H9 (cell line): ENCODE measurements at regions not wholly inside any gene's neighbourhood (a gene's known extent, or its start where the extent isn't known, plus 50 kb on each side); places are given as distances from the start of the nearest gene placed in this dataset.

Experiments
- DNase-seq: peaks from one replicate; pipeline ENCODE4 v3.0.0-alpha.2; 2017
- H2AFZ ChIP-seq: one replicate; pipeline ENCODE4 v1.6.1; 2013; ENCODE audit warnings: mild to moderate bottlenecking, low read length, control low read depth, moderate library complexity
- H2AK5ac ChIP-seq: 2 replicates; pipeline ENCODE4 v1.6.1; 2013; ENCODE audit warnings: low read length, control low read depth, mixed read lengths; ENCODE audit not compliant: insufficient read length
- H2BK120ac ChIP-seq: one replicate; pipeline ENCODE4 v1.6.1; 2013; ENCODE audit warnings: low read depth, mild to moderate bottlenecking, low read length, control low read depth, inconsistent platforms; ENCODE audit not compliant: poor library complexity, severe bottlenecking
- H2BK12ac ChIP-seq: 2 replicates; pipeline ENCODE4 v1.6.1; 2013; ENCODE audit warnings: low read length, control low read depth, mixed read lengths, low read depth; ENCODE audit not compliant: insufficient read length
- H2BK15ac ChIP-seq: 2 replicates; pipeline ENCODE4 v1.6.1; 2013; ENCODE audit warnings: low read depth, low read length, control low read depth
- H2BK20ac ChIP-seq: one replicate; pipeline ENCODE4 v1.6.1; 2013; ENCODE audit warnings: low read depth, mild to moderate bottlenecking, low read length, control low read depth, inconsistent platforms; ENCODE audit not compliant: poor library complexity, severe bottlenecking
- H2BK5ac ChIP-seq: 2 replicates; pipeline ENCODE4 v1.6.1; 2013; ENCODE audit warnings: low read length, control low read depth, mixed read lengths; ENCODE audit not compliant: insufficient read length
- H3K14ac ChIP-seq: 2 replicates; pipeline ENCODE4 v1.6.1; 2013; ENCODE audit warnings: low read length, control low read depth; ENCODE audit not compliant: insufficient read depth
- H3K18ac ChIP-seq: 2 replicates; pipeline ENCODE4 v1.6.1; 2013; ENCODE audit warnings: low read depth, mild to moderate bottlenecking, mixed read lengths, low read length, control low read depth; ENCODE audit not compliant: insufficient read length
- H3K23ac ChIP-seq: 2 replicates; pipeline ENCODE4 v1.6.1; 2013; ENCODE audit warnings: low read length, control low read depth, mixed read lengths, low read depth; ENCODE audit not compliant: insufficient read length
- H3K23me2 ChIP-seq: 2 replicates; pipeline ENCODE4 v1.6.1; 2013; ENCODE audit warnings: low read depth, mild to moderate bottlenecking, mixed read lengths, low read length, control low read depth; ENCODE audit not compliant: insufficient read length, poor library complexity, severe bottlenecking
- H3K27ac ChIP-seq: 2 replicates; pipeline ENCODE4 v1.5.1; 2013; ENCODE audit warnings: low read length, control low read depth, mixed read lengths, low read depth; ENCODE audit not compliant: insufficient read length
- H3K27me3 ChIP-seq: 2 replicates; pipeline ENCODE4 v1.6.1; 2013; ENCODE audit warnings: low read length, control low read depth, inconsistent platforms; ENCODE audit not compliant: insufficient read depth
- H3K4ac ChIP-seq: 2 replicates; pipeline ENCODE4 v1.6.1; 2013; ENCODE audit warnings: low read depth, mild to moderate bottlenecking, control low read depth, inconsistent platforms, low read length, moderate library complexity
- H3K4me1 ChIP-seq: 2 replicates; pipeline ENCODE4 v1.6.1; 2013; ENCODE audit warnings: low read length, control low read depth, inconsistent platforms; ENCODE audit not compliant: insufficient read depth
- H3K4me2 ChIP-seq: 2 replicates; pipeline ENCODE4 v1.6.1; 2013; ENCODE audit warnings: low read length, control low read depth, mixed read lengths; ENCODE audit not compliant: insufficient read length, insufficient read depth
- H3K56ac ChIP-seq: 2 replicates; pipeline ENCODE4 v1.6.1; 2013; ENCODE audit warnings: low read depth, mild to moderate bottlenecking, mixed read lengths, low read length, control low read depth; ENCODE audit not compliant: insufficient read length
- H3K79me1 ChIP-seq: 2 replicates; pipeline ENCODE4 v1.6.1; 2013; ENCODE audit warnings: low read depth, mild to moderate bottlenecking, moderate library complexity, low read length, control low read depth, inconsistent platforms; ENCODE audit not compliant: insufficient read depth, poor library complexity, severe bottlenecking
- H3K79me2 ChIP-seq: 2 replicates; pipeline ENCODE4 v1.6.1; 2013; ENCODE audit warnings: low read length, control low read depth, inconsistent platforms; ENCODE audit not compliant: insufficient read depth
- H3K9ac ChIP-seq: 2 replicates; pipeline ENCODE4 v1.6.1; 2013; ENCODE audit warnings: low read length, control low read depth, mixed read lengths; ENCODE audit not compliant: insufficient read length; ENCODE audit errors: extremely low read depth
- H3K9me3 ChIP-seq: one replicate; pipeline ENCODE4 v1.6.1; 2013; ENCODE audit warnings: low read depth, low read length, inconsistent platforms; ENCODE audit not compliant: control insufficient read depth
- H3T11ph ChIP-seq: one replicate; pipeline ENCODE4 v1.6.1; 2013; ENCODE audit warnings: mild to moderate bottlenecking, low read length, control low read depth, inconsistent platforms
- H4K20me1 ChIP-seq: one replicate; pipeline ENCODE4 v1.6.1; 2013; ENCODE audit not compliant: control insufficient read depth, insufficient read length, insufficient read depth
- H4K5ac ChIP-seq: 2 replicates; pipeline ENCODE4 v1.6.1; 2013; ENCODE audit warnings: low read depth, mild to moderate bottlenecking, mixed read lengths, low read length, control low read depth; ENCODE audit not compliant: insufficient read length
- H4K8ac ChIP-seq: replicated peaks from 2 replicates; pipeline ENCODE4 v1.6.1; 2013; ENCODE audit warnings: low read length, control low read depth, mixed read lengths, low read depth; ENCODE audit not compliant: insufficient read length
- H4K91ac ChIP-seq: 2 replicates; pipeline ENCODE4 v1.6.1; 2013; ENCODE audit warnings: low read depth, mild to moderate bottlenecking, moderate library complexity, mixed read lengths, low read length, control low read depth; ENCODE audit not compliant: insufficient read length
- H3K27ac Mint-ChIP-seq, 3 experiments: 2 replicates in 2 of 3; 3 replicates in 1 of 3; pipeline ENCODE4 v1.8.0; 2020 to 2021; ENCODE audit warnings: mixed read lengths in 3 of 3, mild to moderate bottlenecking in 1 of 3, moderate library complexity in 1 of 3
- H3K27me3 Mint-ChIP-seq: 2 replicates; pipeline ENCODE4 v1.8.0; 2021; ENCODE audit warnings: low read depth, mild to moderate bottlenecking, moderate library complexity, mixed read lengths
- H3K36me3 Mint-ChIP-seq, 3 experiments: 2 replicates in 2 of 3; 3 replicates in 1 of 3; pipeline ENCODE4 v1.8.0; 2020 to 2021; ENCODE audit warnings: low read depth in 3 of 3, mixed read lengths in 3 of 3; ENCODE audit not compliant: insufficient read depth in 1 of 3
- H3K4me1 Mint-ChIP-seq, 2 experiments: 2 replicates each; pipeline ENCODE4 v1.8.0; 2020; ENCODE audit warnings: mixed read lengths in 2 of 2
- H3K4me3 Mint-ChIP-seq, 2 experiments: 2 replicates in 1 of 2; 3 replicates in 1 of 2; pipeline ENCODE4 v1.8.0; 2020 to 2021; ENCODE audit warnings: mild to moderate bottlenecking in 2 of 2, mixed read lengths in 2 of 2, moderate library complexity in 1 of 2
- H3K9me3 Mint-ChIP-seq, 2 experiments: 2 replicates in 1 of 2; 3 replicates in 1 of 2; pipeline ENCODE4 v1.8.0; 2020; ENCODE audit warnings: mild to moderate bottlenecking in 2 of 2, mixed read lengths in 2 of 2, moderate library complexity in 1 of 2
- CTCF ChIP-seq: fragments of 200-600 bp; sonication (generic); conservative IDR thresholded peaks from 3 replicates; pipeline ENCODE4 v1.8.0; 2021; ENCODE audit warnings: antibody characterized with exemption, mild to moderate bottlenecking
- WGBS: extraction: QIAGEN DNeasy Blood & Tissue Kit; methylation state at CpG from one replicate; pipeline ENCODE4 v1.1.7; 2013; ENCODE audit warnings: missing lambda C conversion rate, low lambda C conversion rate, mixed read lengths; ENCODE audit not compliant: insufficient read length; ENCODE audit errors: extremely low coverage; 5-methylcytosine and 5-hydroxymethylcytosine counted together

GRCh38 chr10:43857931-43858315, 209.2 kb upstream of the ZNF32 start:
- Mint-ChIP-seq H3K27me3 (no peaks in the 10 kb centered on the region), H3K4me3 (no peak overlapping the region), H3K4me1 (no peaks in the 10 kb centered on the region), H3K9me3 (peaks cover 0 to 2% of the 10 kb centered on the region in 2 experiments; a peak in 1 of 5 replicates), H3K27ac (no peak overlapping the region), H3K36me3 (no peaks in the 10 kb centered on the region)
- no peak for TF ChIP-seq CTCF
- no peak overlapping the region for H3T11ph ChIP-seq
- H3K79me1 ChIP-seq: no peaks in the 10 kb centered on the region
- H3K14ac ChIP-seq: no peak overlapping the region
- no peak overlapping the region for H2BK120ac ChIP-seq
- no peaks in the 10 kb centered on the region for H3K27me3 ChIP-seq
- WGBS: no CpG with 5 or more reads among the region's 3 CpGs
- DNase-seq: no peak
- H2AFZ ChIP-seq: no peak overlapping the region
- no peak overlapping the region for H3K4ac ChIP-seq
- no peak overlapping the region for H4K8ac ChIP-seq
- H3K23ac ChIP-seq: no peak overlapping the region
- H3K27ac ChIP-seq: no peak overlapping the region
- no peak overlapping the region for H3K4me2 ChIP-seq
- H2BK20ac ChIP-seq: no peak overlapping the region
- H2BK12ac ChIP-seq: no peak overlapping the region
- no peak overlapping the region for H4K5ac ChIP-seq
- no peak overlapping the region for H3K56ac ChIP-seq
- H4K20me1 ChIP-seq: no peaks in the 10 kb centered on the region
- no peak overlapping the region for H2BK15ac ChIP-seq
- no peaks in the 10 kb centered on the region for H3K4me1 ChIP-seq
- no peak overlapping the region for H3K18ac ChIP-seq
- no peak overlapping the region for H2BK5ac ChIP-seq
- no peak overlapping the region for H4K91ac ChIP-seq
- H3K23me2 ChIP-seq: no peaks in the 10 kb centered on the region
- H3K9ac ChIP-seq: no peak overlapping the region
- no peak overlapping the region for H2AK5ac ChIP-seq
- no peaks in the 10 kb centered on the region for H3K9me3 ChIP-seq
- no peaks in the 10 kb centered on the region for H3K79me2 ChIP-seq
